ENCODE measurements at regions not wholly inside any gene's neighbourhood (a gene's known extent, or its start where the extent isn't known, plus 50 kb on each side); places are given as distances from the start of the nearest gene placed in this dataset.

DNA sequence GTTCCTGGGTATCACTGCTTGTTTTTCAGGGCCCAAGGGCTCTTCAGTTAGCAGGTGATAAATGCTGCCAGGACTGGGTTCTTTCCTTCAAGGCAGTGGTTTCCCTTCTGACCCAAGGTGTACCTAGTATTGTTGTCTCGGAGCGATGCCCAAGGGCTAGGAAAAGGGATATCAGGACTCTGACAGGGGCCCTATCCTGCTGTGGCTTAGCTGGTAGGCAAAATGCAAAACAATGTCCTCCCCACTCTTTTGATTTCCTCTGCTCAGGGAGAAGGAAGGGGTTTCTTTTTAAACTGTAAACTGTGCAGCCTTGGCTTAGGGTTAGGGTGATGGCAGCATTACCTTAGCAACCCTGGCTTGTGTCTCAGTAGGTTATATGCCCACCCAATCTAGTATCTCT is 508.8 kb upstream of the CTNND2 start:
- Histone ChIP-seq H3K4me3 (replicated peaks; ENCODE audit: insufficient read depth, low read length) (no peak overlapping the region), H3K27me3 (ENCODE audit: insufficient read depth, poor library complexity, severe bottlenecking) (no peaks in the 10 kb centered on the region), H3K27ac (replicated peaks) (no peak overlapping the region)
- TF ChIP-seq, protein P1, sequence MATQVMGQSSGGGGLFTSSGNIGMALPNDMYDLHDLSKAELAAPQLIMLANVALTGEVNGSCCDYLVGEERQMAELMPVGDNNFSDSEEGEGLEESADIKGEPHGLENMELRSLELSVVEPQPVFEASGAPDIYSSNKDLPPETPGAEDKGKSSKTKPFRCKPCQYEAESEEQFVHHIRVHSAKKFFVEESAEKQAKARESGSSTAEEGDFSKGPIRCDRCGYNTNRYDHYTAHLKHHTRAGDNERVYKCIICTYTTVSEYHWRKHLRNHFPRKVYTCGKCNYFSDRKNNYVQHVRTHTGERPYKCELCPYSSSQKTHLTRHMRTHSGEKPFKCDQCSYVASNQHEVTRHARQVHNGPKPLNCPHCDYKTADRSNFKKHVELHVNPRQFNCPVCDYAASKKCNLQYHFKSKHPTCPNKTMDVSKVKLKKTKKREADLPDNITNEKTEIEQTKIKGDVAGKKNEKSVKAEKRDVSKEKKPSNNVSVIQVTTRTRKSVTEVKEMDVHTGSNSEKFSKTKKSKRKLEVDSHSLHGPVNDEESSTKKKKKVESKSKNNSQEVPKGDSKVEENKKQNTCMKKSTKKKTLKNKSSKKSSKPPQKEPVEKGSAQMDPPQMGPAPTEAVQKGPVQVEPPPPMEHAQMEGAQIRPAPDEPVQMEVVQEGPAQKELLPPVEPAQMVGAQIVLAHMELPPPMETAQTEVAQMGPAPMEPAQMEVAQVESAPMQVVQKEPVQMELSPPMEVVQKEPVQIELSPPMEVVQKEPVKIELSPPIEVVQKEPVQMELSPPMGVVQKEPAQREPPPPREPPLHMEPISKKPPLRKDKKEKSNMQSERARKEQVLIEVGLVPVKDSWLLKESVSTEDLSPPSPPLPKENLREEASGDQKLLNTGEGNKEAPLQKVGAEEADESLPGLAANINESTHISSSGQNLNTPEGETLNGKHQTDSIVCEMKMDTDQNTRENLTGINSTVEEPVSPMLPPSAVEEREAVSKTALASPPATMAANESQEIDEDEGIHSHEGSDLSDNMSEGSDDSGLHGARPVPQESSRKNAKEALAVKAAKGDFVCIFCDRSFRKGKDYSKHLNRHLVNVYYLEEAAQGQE (IDR thresholded peaks at IDR 0.05; ENCODE audit: insufficient replicate concordance, low read depth), result no peak
- TF ChIP-seq POLR2AphosphoS5 (IDR thresholded peaks at IDR 0.05; ENCODE audit: low read depth), result no peak
- TF ChIP-seq GABPA (IDR thresholded peaks at IDR 0.05; ENCODE audit: low read depth), result no peak
- TF ChIP-seq SPI1 (IDR thresholded peaks at IDR 0.05; ENCODE audit: borderline replicate concordance, low read depth), result no peak
- TF ChIP-seq, protein P2, sequence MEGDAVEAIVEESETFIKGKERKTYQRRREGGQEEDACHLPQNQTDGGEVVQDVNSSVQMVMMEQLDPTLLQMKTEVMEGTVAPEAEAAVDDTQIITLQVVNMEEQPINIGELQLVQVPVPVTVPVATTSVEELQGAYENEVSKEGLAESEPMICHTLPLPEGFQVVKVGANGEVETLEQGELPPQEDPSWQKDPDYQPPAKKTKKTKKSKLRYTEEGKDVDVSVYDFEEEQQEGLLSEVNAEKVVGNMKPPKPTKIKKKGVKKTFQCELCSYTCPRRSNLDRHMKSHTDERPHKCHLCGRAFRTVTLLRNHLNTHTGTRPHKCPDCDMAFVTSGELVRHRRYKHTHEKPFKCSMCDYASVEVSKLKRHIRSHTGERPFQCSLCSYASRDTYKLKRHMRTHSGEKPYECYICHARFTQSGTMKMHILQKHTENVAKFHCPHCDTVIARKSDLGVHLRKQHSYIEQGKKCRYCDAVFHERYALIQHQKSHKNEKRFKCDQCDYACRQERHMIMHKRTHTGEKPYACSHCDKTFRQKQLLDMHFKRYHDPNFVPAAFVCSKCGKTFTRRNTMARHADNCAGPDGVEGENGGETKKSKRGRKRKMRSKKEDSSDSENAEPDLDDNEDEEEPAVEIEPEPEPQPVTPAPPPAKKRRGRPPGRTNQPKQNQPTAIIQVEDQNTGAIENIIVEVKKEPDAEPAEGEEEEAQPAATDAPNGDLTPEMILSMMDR (IDR thresholded peaks at IDR 0.05; ENCODE audit: insufficient read depth, low read length), result no peak
- DNase-seq (ENCODE audit: low read depth in 1 of 2, low spot score in 1 of 2), result no peak

DNA sequence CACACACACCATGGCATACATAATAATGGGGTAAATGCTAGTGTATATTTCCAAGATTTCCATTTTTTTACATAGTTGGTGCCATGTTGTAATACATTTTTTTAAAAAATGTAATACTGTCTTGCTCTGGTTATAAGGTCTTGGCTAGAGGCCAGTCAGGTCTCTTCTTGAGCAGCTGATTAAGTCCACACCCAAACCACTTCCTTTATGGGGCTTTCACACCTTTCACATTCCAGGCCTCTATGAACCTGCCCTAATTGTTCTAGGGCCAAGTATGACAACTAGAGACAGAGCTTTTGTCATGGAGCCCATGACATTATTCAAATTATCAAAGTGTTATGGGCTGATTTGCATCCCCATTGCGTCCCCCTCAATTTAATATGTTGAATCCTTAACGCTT is 495.6 kb upstream of the CTNND2 start:
- TF ChIP-seq GABPA (IDR thresholded peaks at IDR 0.05; ENCODE audit: low read depth) (no peak), SPI1 (IDR thresholded peaks at IDR 0.05; ENCODE audit: borderline replicate concordance, low read depth) (no peak), POLR2AphosphoS5 (IDR thresholded peaks at IDR 0.05; ENCODE audit: low read depth) (no peak)
- TF ChIP-seq, protein P1 (IDR thresholded peaks at IDR 0.05; ENCODE audit: insufficient replicate concordance, low read depth), result no peak
- TF ChIP-seq, protein P2 (IDR thresholded peaks at IDR 0.05; ENCODE audit: insufficient read depth, low read length), result no peak
- no peak for DNase-seq (ENCODE audit: low read depth in 1 of 2, low spot score in 1 of 2)
- H3K27me3 ChIP-seq (ENCODE audit: insufficient read depth, poor library complexity, severe bottlenecking), result no peaks in the 10 kb centered on the region
- H3K27ac ChIP-seq (replicated peaks), result no peak overlapping the region
- no peak overlapping the region for H3K4me3 ChIP-seq (replicated peaks; ENCODE audit: insufficient read depth, low read length)

DNA sequence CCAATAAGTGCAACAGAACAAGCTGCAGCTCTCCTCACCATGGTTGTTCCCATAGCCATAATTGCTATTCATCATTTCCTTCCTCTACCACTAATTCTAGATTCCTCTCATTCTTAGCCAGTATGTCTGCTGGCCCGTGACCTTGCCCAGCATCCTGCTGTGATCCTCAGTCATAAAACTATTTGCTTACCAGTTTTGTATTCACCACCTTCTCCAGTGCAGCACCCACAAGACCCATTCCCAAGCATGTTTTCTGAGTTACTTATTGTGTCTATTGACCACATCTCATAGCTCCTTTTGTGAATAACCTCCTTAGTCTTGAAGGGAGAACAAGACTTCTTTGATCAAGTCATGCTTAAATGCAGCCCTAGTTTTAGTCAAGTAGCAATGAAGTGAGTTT is 488.0 kb upstream of the CTNND2 start:
- TF ChIP-seq GABPA (IDR thresholded peaks at IDR 0.05; ENCODE audit: low read depth) (no peak), SPI1 (IDR thresholded peaks at IDR 0.05; ENCODE audit: borderline replicate concordance, low read depth) (no peak), POLR2AphosphoS5 (IDR thresholded peaks at IDR 0.05; ENCODE audit: low read depth) (no peak)
- TF ChIP-seq, protein P2 (IDR thresholded peaks at IDR 0.05; ENCODE audit: insufficient read depth, low read length), result no peak
- TF ChIP-seq, protein P1 (IDR thresholded peaks at IDR 0.05; ENCODE audit: insufficient replicate concordance, low read depth), result no peak
- H3K27ac ChIP-seq (replicated peaks), result no peak overlapping the region
- DNase-seq (ENCODE audit: low read depth in 1 of 2, low spot score in 1 of 2), result no peak
- H3K27me3 ChIP-seq (ENCODE audit: insufficient read depth, poor library complexity, severe bottlenecking), result no peaks in the 10 kb centered on the region
- no peak overlapping the region for H3K4me3 ChIP-seq (replicated peaks; ENCODE audit: insufficient read depth, low read length)
